Gastrocnemius medialis (tissue), 4 donors: ENCODE measurements at regions not wholly inside any gene's neighbourhood (a gene's known extent, or its start where the extent isn't known, plus 50 kb on each side); places are given as distances from the start of the nearest gene placed in this dataset.

Experiments used
- ATAC-seq, 2 donors: fragments of 150-250 bp; one replicate each; pipeline ENCODE4 v1.9.1; 2016
- DNase-seq, 2 donors: peaks; one replicate each; pipeline ENCODE4 v3.0.0-alpha.2; 2019
- H3K27ac ChIP-seq, 4 donors: fragments of 200-600 bp; sonication (generic); 1 replicate in 1 of 4; 2 replicates in 3 of 4; pipeline ENCODE4 v1.5.1; 2016 to 2018; ENCODE audit warnings: mild to moderate bottlenecking in 2 of 4, moderate library complexity in 1 of 4
- H3K27me3 ChIP-seq, 3 donors: fragments of 200-600 bp; sonication (generic) in 2 of 3; 1 replicate in 1 of 3; 2 replicates in 2 of 3; pipeline versions ENCODE4 v1.5.1 to v1.6.0; 2016 to 2019; ENCODE audit warnings: mild to moderate bottlenecking in 1 of 3, moderate library complexity in 1 of 3
- H3K36me3 ChIP-seq, 2 donors: fragments of 200-600 bp; sonication (generic) in 1 of 2; one replicate each; pipeline ENCODE4 v1.5.1; 2017 to 2018
- H3K4me1 ChIP-seq, 2 donors: fragments of 200-600 bp; sonication (generic) in 1 of 2; one replicate each; pipeline ENCODE4 v1.5.1; 2016 to 2017; ENCODE audit warnings: mild to moderate bottlenecking in 2 of 2
- H3K4me3 ChIP-seq, 4 donors: fragments of 200-600 bp; sonication (generic) in 3 of 4; 1 replicate in 1 of 4; 2 replicates in 3 of 4; pipeline ENCODE4 v1.5.1; 2016 to 2019; ENCODE audit warnings: mild to moderate bottlenecking in 2 of 4
- H3K9me3 ChIP-seq, 3 donors: fragments of 200-600 bp; sonication (generic) in 2 of 3; 1 replicate in 1 of 3; 2 replicates in 2 of 3; pipeline ENCODE4 v1.5.1; 2016 to 2019
- POLR2A ChIP-seq, 2 donors: fragments of 450-650 bp; IDR thresholded peaks; one replicate each; pipeline ENCODE4 v1.6.1; 2017; ENCODE audit warnings: antibody characterized with exemption in 2 of 2, mild to moderate bottlenecking in 2 of 2, moderate library complexity in 2 of 2
- in situ Hi-C, 4 donors: fragments of 200-750 bp; cut with MboI; loops; one replicate each; pipeline versions ENCODE4 v1.15.0 to v1.8.0; 2017; ENCODE audit warnings: low sequenced_read_pairs in 4 of 4
- intact Hi-C: fragments of 100-400 bp; cut with DNase I; formaldehyde crosslinking; loops from one replicate; pipeline ENCODE4 v1.15.1; 2023; ENCODE audit warnings: low total_unique reads
- TF ChIP-seq, protein P1 (sequence below), 5 experiments: fragments of 450-650 bp in 3 of 5; fragments of 200-600 bp in 2 of 5; sonication (generic) in 2 of 5; IDR thresholded peaks in 4 of 5; conservative IDR thresholded peaks in 1 of 5; 1 replicate in 4 of 5; 2 replicates in 1 of 5; pipeline ENCODE4 v1.5.1; 2016 to 2019; ENCODE audit warnings: antibody characterized with exemption in 5 of 5, mild to moderate bottlenecking in 3 of 5, moderate library complexity in 3 of 5

GRCh38 chr2:121049950-121050585 lies 234.9 kb downstream of the TFCP2L1 start:
- TF ChIP-seq, protein P1, sequence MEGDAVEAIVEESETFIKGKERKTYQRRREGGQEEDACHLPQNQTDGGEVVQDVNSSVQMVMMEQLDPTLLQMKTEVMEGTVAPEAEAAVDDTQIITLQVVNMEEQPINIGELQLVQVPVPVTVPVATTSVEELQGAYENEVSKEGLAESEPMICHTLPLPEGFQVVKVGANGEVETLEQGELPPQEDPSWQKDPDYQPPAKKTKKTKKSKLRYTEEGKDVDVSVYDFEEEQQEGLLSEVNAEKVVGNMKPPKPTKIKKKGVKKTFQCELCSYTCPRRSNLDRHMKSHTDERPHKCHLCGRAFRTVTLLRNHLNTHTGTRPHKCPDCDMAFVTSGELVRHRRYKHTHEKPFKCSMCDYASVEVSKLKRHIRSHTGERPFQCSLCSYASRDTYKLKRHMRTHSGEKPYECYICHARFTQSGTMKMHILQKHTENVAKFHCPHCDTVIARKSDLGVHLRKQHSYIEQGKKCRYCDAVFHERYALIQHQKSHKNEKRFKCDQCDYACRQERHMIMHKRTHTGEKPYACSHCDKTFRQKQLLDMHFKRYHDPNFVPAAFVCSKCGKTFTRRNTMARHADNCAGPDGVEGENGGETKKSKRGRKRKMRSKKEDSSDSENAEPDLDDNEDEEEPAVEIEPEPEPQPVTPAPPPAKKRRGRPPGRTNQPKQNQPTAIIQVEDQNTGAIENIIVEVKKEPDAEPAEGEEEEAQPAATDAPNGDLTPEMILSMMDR (IDR thresholded peaks at IDR 0.05 in 4 of 5, conservative IDR thresholded peaks at IDR 0.05 in 1 of 5) = no peak
- no peak for TF ChIP-seq POLR2A (IDR thresholded peaks at IDR 0.05)
- in situ Hi-C loops = no loop called here
- H3K36me3 ChIP-seq = no peaks in the 10 kb centered on the region
- no peaks in the 10 kb centered on the region for H3K27me3 ChIP-seq
- ATAC-seq (no peak), DNase-seq (no peak)
- H3K27ac ChIP-seq = no peak overlapping the region
- intact Hi-C loops = no loop called here
- no peaks in the 10 kb centered on the region for H3K9me3 ChIP-seq
- no peaks in the 10 kb centered on the region for H3K4me1 ChIP-seq
- H3K4me3 ChIP-seq = no peak overlapping the region

DNA sequence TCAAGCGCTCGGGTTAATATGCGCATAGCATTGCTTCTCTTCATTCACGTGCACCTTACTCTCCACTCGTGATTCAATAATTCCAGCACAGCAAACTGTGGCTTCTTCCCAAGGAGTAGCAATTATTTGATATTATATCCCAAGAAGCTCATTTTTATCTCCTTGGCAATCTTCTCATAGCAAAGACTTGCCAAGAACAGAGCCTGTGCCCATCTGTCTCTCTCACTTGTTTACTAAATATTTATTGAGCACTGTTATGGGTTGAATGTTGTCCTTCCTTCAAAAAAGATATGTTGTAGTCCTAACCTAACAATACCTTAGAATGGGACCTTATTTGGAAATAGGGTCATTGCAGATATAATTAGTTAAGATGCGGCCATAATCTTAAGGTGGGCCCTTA lies 233.7 kb downstream of the TFCP2L1 start:
- no peak overlapping the region for H3K27ac ChIP-seq
- intact Hi-C loops = no loop called here
- DNase-seq (no peak), ATAC-seq (no peak)
- no peaks in the 10 kb centered on the region for H3K36me3 ChIP-seq
- no peaks in the 10 kb centered on the region for H3K4me1 ChIP-seq
- in situ Hi-C loops = no loop called here
- H3K27me3 ChIP-seq = no peaks in the 10 kb centered on the region
- TF ChIP-seq, protein P1 (IDR thresholded peaks at IDR 0.05 in 4 of 5, conservative IDR thresholded peaks at IDR 0.05 in 1 of 5) = no peak
- no peak for TF ChIP-seq POLR2A (IDR thresholded peaks at IDR 0.05)
- no peaks in the 10 kb centered on the region for H3K9me3 ChIP-seq
- H3K4me3 ChIP-seq = no peak overlapping the region

GRCh38 chr2:121052023-121052422 lies 233.0 kb downstream of the TFCP2L1 start:
- TF ChIP-seq, protein P1 (IDR thresholded peaks at IDR 0.05 in 4 of 5, conservative IDR thresholded peaks at IDR 0.05 in 1 of 5) = no peak
- no peak for TF ChIP-seq POLR2A (IDR thresholded peaks at IDR 0.05)
- in situ Hi-C loops = no loop called here

DNA sequence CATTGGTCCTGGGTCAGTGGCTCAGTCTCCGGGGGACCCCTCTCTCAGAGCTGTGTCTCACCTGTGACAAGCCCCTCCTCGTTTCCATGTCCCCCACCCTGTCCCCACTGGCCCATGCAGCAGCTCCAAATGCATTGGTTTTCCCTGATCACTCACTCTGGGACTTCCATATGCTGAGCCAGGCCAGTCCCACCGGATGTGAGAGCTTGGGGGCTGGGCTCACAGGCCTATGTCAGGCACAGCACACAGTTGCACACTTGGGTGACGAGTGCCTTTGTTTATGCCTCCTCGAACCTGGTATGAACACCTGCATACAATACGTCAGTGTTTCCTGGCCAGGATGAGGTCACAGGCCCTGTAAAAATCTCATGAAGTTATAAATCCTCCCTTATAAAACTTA lies 232.5 kb downstream of the TFCP2L1 start:
- ATAC-seq = no peak
- H3K27me3 ChIP-seq = no peaks in the 10 kb centered on the region
- intact Hi-C loops (no loop called here), in situ Hi-C loops (no loop called here)
- DNase-seq = no peak
- no peaks in the 10 kb centered on the region for H3K36me3 ChIP-seq
- no peaks in the 10 kb centered on the region for H3K9me3 ChIP-seq
- no peak for TF ChIP-seq POLR2A (IDR thresholded peaks at IDR 0.05)
- TF ChIP-seq, protein P1 (IDR thresholded peaks at IDR 0.05 in 4 of 5, conservative IDR thresholded peaks at IDR 0.05 in 1 of 5) = no peak
- H3K27ac ChIP-seq = no peak overlapping the region
- H3K4me3 ChIP-seq = no peak overlapping the region
- H3K4me1 ChIP-seq = no peaks in the 10 kb centered on the region

More at GRCh38 chr2:121052023-121052422, 233.0 kb downstream of the TFCP2L1 start:
- no peaks in the 10 kb centered on the region for H3K9me3 ChIP-seq
- intact Hi-C loops = no loop called here
- no peak overlapping the region for H3K27ac ChIP-seq
- H3K4me3 ChIP-seq = no peak overlapping the region
- H3K27me3 ChIP-seq = no peaks in the 10 kb centered on the region
- H3K4me1 ChIP-seq = no peaks in the 10 kb centered on the region
- no peaks in the 10 kb centered on the region for H3K36me3 ChIP-seq
- DNase-seq (no peak), ATAC-seq (no peak)

GRCh38 chr2:121055088-121055487 lies 229.9 kb downstream of the TFCP2L1 start:
- H3K27ac ChIP-seq = no peak overlapping the region
- no peaks in the 10 kb centered on the region for H3K4me1 ChIP-seq
- TF ChIP-seq POLR2A (IDR thresholded peaks at IDR 0.05) = no peak
- TF ChIP-seq, protein P1 (IDR thresholded peaks at IDR 0.05 in 4 of 5, conservative IDR thresholded peaks at IDR 0.05 in 1 of 5) = no peak
- in situ Hi-C loops = no loop called here
- H3K36me3 ChIP-seq = no peaks in the 10 kb centered on the region
- ATAC-seq (no peak), DNase-seq (no peak)
- no peaks in the 10 kb centered on the region for H3K9me3 ChIP-seq
- H3K4me3 ChIP-seq = no peak overlapping the region
- intact Hi-C loops = no loop called here
- no peaks in the 10 kb centered on the region for H3K27me3 ChIP-seq
